Right kidney (tissue), 1 donor: ENCODE measurements at regions not wholly inside any gene's neighbourhood (a gene's known extent, or its start where the extent isn't known, plus 50 kb on each side); places are given as distances from the start of the nearest gene placed in this dataset.
"Not testable (repeated sequence)": the region's sequence is repeated elsewhere in the genome, so short reads cannot be mapped to it uniquely, and the experiment has no call there.

Experiments
- DNase-seq: peaks from one replicate; pipeline ENCODE4 v3.0.0-alpha.2; 2016

- DNase-seq = not testable (repeated sequence)
These were observed 959.8 kb upstream of the ROBO1 start for GRCh38 chr3:80727561-80727960.

- not testable (repeated sequence) for DNase-seq
These were observed 942.0 kb upstream of the ROBO1 start for GRCh38 chr3:80709597-80710322.

GRCh38 chr3:80705290-80705689, 937.5 kb upstream of the ROBO1 start:
- no peak for DNase-seq

GRCh38 chr3:80701349-80701748, 933.6 kb upstream of the ROBO1 start:
- DNase-seq = no peak

- DNase-seq = no peak
These were observed 929.5 kb upstream of the ROBO1 start for GRCh38 chr3:80697291-80697690.

- DNase-seq = peak; percentile 3
These were observed 928.5 kb upstream of the ROBO1 start for GRCh38 chr3:80696280-80696679.

- DNase-seq = no peak
These were observed 921.0 kb upstream of the ROBO1 start for GRCh38 chr3:80688814-80689213.

- no peak for DNase-seq
These were observed 915.2 kb upstream of the ROBO1 start for GRCh38 chr3:80682951-80683350.

- DNase-seq = no peak
These were observed 914.4 kb upstream of the ROBO1 start for GRCh38 chr3:80682235-80682634.

GRCh38 chr3:80677796-80678195, 910.0 kb upstream of the ROBO1 start:
- no peak for DNase-seq

GRCh38 chr3:80676866-80677265, 909.1 kb upstream of the ROBO1 start:
- DNase-seq = no peak

GRCh38 chr3:80676261-80676660, 908.5 kb upstream of the ROBO1 start:
- DNase-seq = no peak

- no peak for DNase-seq
These were observed 908.0 kb upstream of the ROBO1 start for GRCh38 chr3:80675790-80676189.

- DNase-seq = no peak
These were observed 900.9 kb upstream of the ROBO1 start for GRCh38 chr3:80668600-80669294.

GRCh38 chr3:80668100-80668499, 900.3 kb upstream of the ROBO1 start:
- no peak for DNase-seq

- DNase-seq = no peak
These were observed 895.6 kb upstream of the ROBO1 start for GRCh38 chr3:80663426-80663825.

GRCh38 chr3:80655216-80655615, 887.4 kb upstream of the ROBO1 start:
- no peak for DNase-seq

- DNase-seq = no peak
These were observed 881.4 kb upstream of the ROBO1 start for GRCh38 chr3:80649170-80649569.

- no peak for DNase-seq
These were observed 875.6 kb upstream of the ROBO1 start for GRCh38 chr3:80643421-80643820.

- no peak for DNase-seq
These were observed 850.8 kb upstream of the ROBO1 start for GRCh38 chr3:80618295-80619256.

- no peak for DNase-seq
These were observed 844.6 kb upstream of the ROBO1 start for GRCh38 chr3:80612366-80612765.

GRCh38 chr3:80608072-80608471, 840.3 kb upstream of the ROBO1 start:
- DNase-seq = not testable (repeated sequence)

- no peak for DNase-seq
These were observed 838.3 kb upstream of the ROBO1 start for GRCh38 chr3:80606073-80606472.
